ENCODE measurements at regions not wholly inside any gene's neighbourhood (a gene's known extent, or its start where the extent isn't known, plus 50 kb on each side); places are given as distances from the start of the nearest gene placed in this dataset.

GRCh38 chr11:92711926-92712325 lies 257.5 kb upstream of the MTNR1B start:
- no peak for DNase-seq
- Histone ChIP-seq H3K9ac (no peak overlapping the region), H2AFZ (ENCODE audit: low read depth) (no peak overlapping the region), H3K4me1 (ENCODE audit: control insufficient read depth in 1 of 2, insufficient read depth in 2 of 2, low read depth in 1 of 2, low read length in 1 of 2) (peaks cover 3 to 23% of the 10 kb centered on the region in 2 experiments; a peak in 3 of 4 replicates), H3K27me3 (ENCODE audit: insufficient read depth) (no peaks in the 10 kb centered on the region), H3F3A (replicated peaks; ENCODE audit: insufficient read depth) (peaks cover 15% of the 10 kb centered on the region), H3K36me3 (replicated peaks in 1 of 2; ENCODE audit: control insufficient read depth in 1 of 2, insufficient read depth in 2 of 2, low read length in 1 of 2) (no peaks in the 10 kb centered on the region), H3K79me2 (ENCODE audit: insufficient read depth) (no peaks in the 10 kb centered on the region), H3K9me2 (no peaks in the 10 kb centered on the region), H3K4me2 (no peak overlapping the region), H3K4me3 (ENCODE audit: low read depth in 2 of 2, low read length in 1 of 2) (no peak overlapping the region), H3K9me3 (no peaks in the 10 kb centered on the region), H4K20me1 (ENCODE audit: insufficient read depth) (no peaks in the 10 kb centered on the region), H3K27ac (ENCODE audit: low read depth in 2 of 2, low read length in 1 of 2) (peak overlapping the region in 1 of 2 experiments; percentile 10; a peak in 1 of 4 replicates)
- WGBS (ENCODE audit: low lambda C conversion rate): 61% methylated on average over 4 of the region's 4 CpGs
- ChIA-PET POLR2A (no interaction called here), CTCF (no interaction called here)
- TF ChIP-seq GABPA (IDR thresholded peaks at IDR 0.05; ENCODE audit: low read depth) (no peak), RFX5 (IDR thresholded peaks at IDR 0.05; ENCODE audit: low read length) (no peak), ELF1 (IDR thresholded peaks at IDR 0.05) (no peak), JUND (IDR thresholded peaks at IDR 0.05) (peak; percentile 16), TCF12 (IDR thresholded peaks at IDR 0.05) (peak; percentile 53), NFIC (IDR thresholded peaks at IDR 0.05; ENCODE audit: borderline replicate concordance) (peak; percentile 59), PBX3 (IDR thresholded peaks at IDR 0.05) (peak; percentile 0; the same call in 1 of the 2 replicates), IRF3 (IDR thresholded peaks at IDR 0.05; ENCODE audit: low read depth, low read length) (no peak)

- Histone ChIP-seq H3K9ac (no peak overlapping the region), H3K27me3 (ENCODE audit: insufficient read depth) (no peaks in the 10 kb centered on the region), H3K4me2 (no peak overlapping the region), H3K4me3 (ENCODE audit: low read depth in 2 of 2, low read length in 1 of 2) (no peak overlapping the region), H3K9me2 (no peaks in the 10 kb centered on the region), H3K4me1 (ENCODE audit: control insufficient read depth in 1 of 2, insufficient read depth in 2 of 2, low read depth in 1 of 2, low read length in 1 of 2) (peaks cover 0 to 12% of the 10 kb centered on the region in 2 experiments; a peak in 2 of 4 replicates), H3K79me2 (ENCODE audit: insufficient read depth) (no peaks in the 10 kb centered on the region), H3K9me3 (no peaks in the 10 kb centered on the region), H4K20me1 (ENCODE audit: insufficient read depth) (no peaks in the 10 kb centered on the region), H2AFZ (ENCODE audit: low read depth) (no peak overlapping the region), H3K27ac (ENCODE audit: low read depth in 2 of 2, low read length in 1 of 2) (no peak overlapping the region), H3F3A (replicated peaks; ENCODE audit: insufficient read depth) (no peaks in the 10 kb centered on the region), H3K36me3 (replicated peaks in 1 of 2; ENCODE audit: control insufficient read depth in 1 of 2, insufficient read depth in 2 of 2, low read length in 1 of 2) (no peaks in the 10 kb centered on the region)
- TF ChIP-seq JUND (IDR thresholded peaks at IDR 0.05) (no peak), IRF3 (IDR thresholded peaks at IDR 0.05; ENCODE audit: low read depth, low read length) (no peak)
- TF ChIP-seq, protein P1, sequence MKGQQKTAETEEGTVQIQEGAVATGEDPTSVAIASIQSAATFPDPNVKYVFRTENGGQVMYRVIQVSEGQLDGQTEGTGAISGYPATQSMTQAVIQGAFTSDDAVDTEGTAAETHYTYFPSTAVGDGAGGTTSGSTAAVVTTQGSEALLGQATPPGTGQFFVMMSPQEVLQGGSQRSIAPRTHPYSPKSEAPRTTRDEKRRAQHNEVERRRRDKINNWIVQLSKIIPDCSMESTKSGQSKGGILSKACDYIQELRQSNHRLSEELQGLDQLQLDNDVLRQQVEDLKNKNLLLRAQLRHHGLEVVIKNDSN (IDR thresholded peaks at IDR 0.05; ENCODE audit: borderline replicate concordance, low read depth): no peak
- no peak for DNase-seq
- ChIA-PET POLR2A (no interaction called here), CTCF (no interaction called here)
- WGBS (ENCODE audit: low lambda C conversion rate): 67% methylated on average over 1 of the region's 1 CpG
Observed at GRCh38 chr11:92714111-92714510, 255.3 kb upstream of the MTNR1B start.

Data from SK-N-SH (cell line).